AG10803 (cell line): ENCODE measurements at regions not wholly inside any gene's neighbourhood (a gene's known extent, or its start where the extent isn't known, plus 50 kb on each side); places are given as distances from the start of the nearest gene placed in this dataset.

ENCODE experiments used
- DNase-seq: peaks from one replicate; pipeline ENCODE4 v3.0.0; 2010; ENCODE audit warnings: low read depth
- H3K4me3 ChIP-seq: 2 replicates; pipeline ENCODE4 v1.5.1; 2011; ENCODE audit warnings: mild to moderate bottlenecking, low read length, control low read depth
- CTCF ChIP-seq: conservative IDR thresholded peaks from 2 replicates; pipeline ENCODE4 v1.5.1; 2011; ENCODE audit warnings: mild to moderate bottlenecking, low read length, control low read depth, inconsistent platforms

- DNase-seq = no peak
Measured at GRCh38 chr11:15557457-15558230, 442.9 kb downstream of the INSC start.

GRCh38 chr11:15558513-15559181 is 443.9 kb downstream of the INSC start:
- H3K4me3 ChIP-seq = no peak overlapping the region
- DNase-seq = no peak
- no peak for TF ChIP-seq CTCF

More at GRCh38 chr11:15557457-15558230, 442.9 kb downstream of the INSC start:
- H3K4me3 ChIP-seq = no peak overlapping the region
- no peak for TF ChIP-seq CTCF

GRCh38 chr11:15560689-15561467 is 446.2 kb downstream of the INSC start:
- no peak overlapping the region for H3K4me3 ChIP-seq
- DNase-seq = no peak
- TF ChIP-seq CTCF = no peak

- no peak for DNase-seq
- no peak for TF ChIP-seq CTCF
- H3K4me3 ChIP-seq = no peak overlapping the region
Measured at GRCh38 chr11:15562230-15562629, 447.5 kb downstream of the INSC start.

- H3K4me3 ChIP-seq = no peak overlapping the region
- DNase-seq = no peak
- no peak for TF ChIP-seq CTCF
Measured at GRCh38 chr11:15563054-15563453, 448.3 kb downstream of the INSC start.

- H3K4me3 ChIP-seq = no peak overlapping the region
- no peak for TF ChIP-seq CTCF
- DNase-seq = no peak
Measured at GRCh38 chr11:15565880-15566279, 451.2 kb downstream of the INSC start.

- no peak for DNase-seq
- no peak for TF ChIP-seq CTCF
- no peak overlapping the region for H3K4me3 ChIP-seq
Measured at GRCh38 chr11:15568440-15568839, 453.7 kb downstream of the INSC start.
